HCEC 1CT (cell line): ENCODE measurements at regions not wholly inside any gene's neighbourhood (a gene's known extent, or its start where the extent isn't known, plus 50 kb on each side); places are given as distances from the start of the nearest gene placed in this dataset.

Source experiments
- DNase-seq: peaks from one replicate; pipeline ENCODE4 v3.0.0-alpha.2; 2017

DNA sequence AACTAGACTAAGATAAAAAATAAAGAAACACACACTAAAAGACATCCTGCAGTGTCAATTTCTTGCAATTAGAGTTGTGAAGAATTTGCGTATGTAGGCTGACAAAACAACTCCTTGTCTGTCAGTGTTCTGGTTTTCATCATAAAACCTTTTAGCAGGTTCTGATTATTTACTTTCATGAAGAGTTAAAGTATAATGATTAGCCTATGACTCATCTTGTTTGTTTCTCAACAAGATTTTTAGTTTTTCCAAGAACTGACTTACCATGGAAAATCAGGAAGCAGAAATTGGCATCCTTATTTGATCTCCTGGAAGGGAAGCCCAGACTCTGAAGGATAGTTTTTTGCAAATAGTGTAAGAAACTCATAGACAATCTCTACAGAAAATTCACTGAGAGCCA lies 848.7 kb upstream of the PCDH9 start:
- peak; percentile 7 for DNase-seq

DNA sequence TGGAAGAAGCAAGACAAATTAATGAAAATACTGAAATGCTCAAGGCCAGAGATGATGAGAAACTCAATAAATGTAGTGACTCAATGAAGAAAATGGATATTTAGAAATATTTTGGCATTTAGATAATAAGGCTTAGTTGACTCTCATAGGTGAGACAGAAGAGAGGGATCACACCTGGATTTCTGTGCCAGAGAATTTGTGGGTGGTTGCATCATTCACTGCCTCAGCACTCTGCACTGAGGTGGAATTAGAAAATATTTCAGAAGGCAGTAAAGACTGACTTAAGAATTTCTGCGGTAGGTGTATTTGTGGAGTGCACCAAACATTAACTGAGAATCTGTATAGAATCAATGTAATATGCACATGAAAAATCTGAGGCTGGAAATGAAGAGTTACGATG lies 848.3 kb upstream of the PCDH9 start:
- no peak for DNase-seq

GRCh38 chr13:68076046-68076445 lies 845.9 kb upstream of the PCDH9 start:
- no peak for DNase-seq

DNA sequence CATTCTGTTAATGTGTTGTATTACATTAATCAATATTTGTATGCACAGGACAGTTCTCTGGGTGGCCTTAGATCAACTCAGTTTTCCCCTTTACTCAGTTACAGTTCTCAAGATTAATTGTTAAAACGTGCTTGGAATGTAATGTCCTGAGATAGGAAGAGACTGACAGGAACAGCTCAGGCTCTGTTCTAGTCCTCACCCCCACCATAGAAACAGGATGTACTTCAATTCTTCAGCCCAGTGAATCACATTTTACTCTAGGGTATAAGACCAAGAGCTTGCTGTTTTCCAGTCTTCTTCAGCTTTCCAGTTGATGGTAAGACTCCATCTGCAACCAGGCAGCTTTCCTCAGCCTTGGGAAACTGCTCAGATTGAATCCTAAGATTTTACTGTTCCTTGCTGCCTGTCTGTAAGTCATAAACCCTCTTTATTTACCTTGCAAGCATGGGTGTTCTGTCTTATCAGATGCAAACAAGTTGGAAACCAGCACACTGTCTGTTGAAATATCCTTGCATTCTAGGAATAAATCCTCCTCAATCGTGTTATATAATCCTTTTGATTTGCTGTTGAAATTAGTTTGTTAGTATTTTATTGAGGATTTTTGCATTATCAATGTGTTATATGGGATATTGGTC lies 836.9 kb upstream of the PCDH9 start:
- no peak for DNase-seq

DNA sequence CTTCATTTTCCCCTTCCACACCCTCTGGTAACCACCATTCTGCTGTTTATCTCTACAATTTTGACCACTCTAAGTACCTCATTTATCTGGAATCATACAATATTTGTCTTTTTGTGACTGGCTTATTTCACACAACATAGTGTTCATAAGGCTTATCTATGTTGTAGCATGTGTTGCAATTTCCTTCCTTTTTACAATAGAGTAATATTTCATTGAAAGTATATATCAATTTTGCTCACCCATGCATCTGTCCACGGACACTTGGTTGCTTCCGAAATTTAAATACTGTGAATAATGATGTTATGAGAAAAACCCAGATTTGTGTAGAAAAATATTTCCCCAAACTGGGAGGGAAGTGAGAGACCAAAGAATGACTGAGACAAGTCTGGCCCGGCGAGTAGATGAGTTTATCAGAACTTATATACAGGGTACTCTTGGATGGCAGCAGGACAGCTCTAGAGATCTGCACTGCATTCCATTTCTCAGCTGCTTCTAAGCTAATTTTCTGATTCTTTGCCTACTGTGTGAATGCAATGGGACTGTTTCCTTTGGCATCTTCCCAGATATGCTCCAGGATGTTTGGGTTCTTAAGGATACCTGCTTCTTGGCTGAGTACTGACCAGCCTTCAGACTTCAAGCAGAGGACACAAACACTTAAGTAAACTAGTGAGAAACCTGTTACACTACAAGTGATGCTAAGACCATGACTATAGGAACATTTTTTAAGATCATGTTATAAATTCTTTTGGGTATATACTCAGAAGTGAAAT lies 834.0 kb upstream of the PCDH9 start:
- DNase-seq: no peak

- no peak for DNase-seq
Observed at GRCh38 chr13:68063181-68063580, 833.0 kb upstream of the PCDH9 start.

- DNase-seq: no peak
Observed at GRCh38 chr13:68057836-68058235, 827.7 kb upstream of the PCDH9 start.

GRCh38 chr13:68056816-68057710 lies 826.9 kb upstream of the PCDH9 start:
- DNase-seq: peak; percentile 23

- DNase-seq: no peak
Observed at GRCh38 chr13:68051910-68052309, 821.8 kb upstream of the PCDH9 start.

DNA sequence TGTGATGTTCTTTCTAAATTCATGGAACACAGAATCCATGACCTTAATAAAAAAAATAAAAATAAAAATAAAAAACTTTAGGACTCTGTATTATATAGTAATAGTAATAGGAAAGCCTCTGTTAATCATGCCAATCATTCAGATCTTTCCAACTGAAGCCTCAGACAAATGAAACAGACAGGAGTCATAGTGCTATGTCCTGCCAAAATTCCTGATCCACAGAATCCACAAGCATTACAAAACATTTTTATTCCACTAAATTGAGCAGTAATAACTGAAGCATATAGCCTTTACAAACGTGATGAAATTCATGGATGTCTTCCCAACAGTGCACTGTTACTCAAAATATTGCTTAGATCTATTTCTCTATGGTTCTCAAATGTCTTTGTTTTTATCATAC lies 820.6 kb upstream of the PCDH9 start:
- no peak for DNase-seq

GRCh38 chr13:68048802-68049359 lies 818.7 kb upstream of the PCDH9 start:
- no peak for DNase-seq

DNA sequence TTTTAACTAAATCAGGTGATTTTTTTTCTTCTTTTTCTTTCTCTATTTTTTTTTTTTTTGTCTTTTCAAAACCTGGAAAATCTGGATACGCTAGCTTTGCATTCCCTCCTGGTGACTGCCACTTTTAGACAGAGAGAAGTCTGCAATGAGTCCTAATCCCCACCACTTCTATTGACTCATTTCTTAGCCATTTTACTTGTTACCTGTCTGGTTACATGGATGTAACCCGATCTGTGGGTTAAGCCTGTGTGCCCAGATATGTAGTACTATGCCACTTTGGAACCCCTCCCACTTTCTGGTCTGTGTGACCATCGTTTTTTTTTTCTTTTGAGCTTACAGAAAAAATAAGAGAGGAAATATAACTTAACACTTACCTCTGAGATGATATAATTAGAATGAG lies 817.8 kb upstream of the PCDH9 start:
- no peak for DNase-seq

DNA sequence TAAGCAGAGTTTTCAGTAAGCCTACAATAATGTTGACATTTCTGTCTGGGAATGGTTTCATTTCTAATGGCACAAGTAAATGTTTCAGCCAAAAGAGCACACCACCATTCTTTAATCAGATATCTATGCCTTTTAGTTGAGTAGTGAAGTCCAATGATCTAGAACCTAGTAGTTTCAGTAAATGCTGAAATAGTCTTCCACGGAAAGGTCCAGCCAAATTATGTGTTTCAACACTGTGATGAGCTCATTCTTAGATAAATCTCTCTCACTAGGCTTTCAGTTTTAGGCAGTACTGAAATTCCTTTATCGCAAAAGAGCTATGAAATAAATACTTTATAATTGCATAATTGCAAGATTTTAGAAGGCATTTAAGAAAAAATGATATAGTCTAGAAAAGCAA lies 816.8 kb upstream of the PCDH9 start:
- no peak for DNase-seq

GRCh38 chr13:68030152-68030809 lies 800.1 kb upstream of the PCDH9 start:
- no peak for DNase-seq

DNA sequence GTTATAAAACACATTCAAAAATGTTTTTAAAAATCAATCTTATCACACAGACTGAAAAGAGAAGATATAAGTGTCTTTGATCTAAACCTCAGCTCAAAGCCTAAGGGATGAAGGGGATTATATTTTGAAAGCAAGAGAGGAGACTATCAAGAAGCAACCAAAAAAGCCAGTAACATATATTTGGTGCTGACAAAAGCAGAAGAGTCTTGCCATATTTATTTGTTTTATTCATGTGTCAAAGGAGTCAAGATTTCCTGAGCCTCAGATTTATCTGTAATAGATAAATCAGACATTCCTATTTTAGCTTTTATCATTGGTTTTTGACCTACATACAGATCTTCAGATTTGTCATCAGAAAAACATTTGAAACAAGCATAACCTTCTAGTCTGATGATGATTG lies 798.6 kb upstream of the PCDH9 start:
- DNase-seq: no peak

- no peak for DNase-seq
Observed at GRCh38 chr13:68027306-68027705, 797.2 kb upstream of the PCDH9 start.

DNA sequence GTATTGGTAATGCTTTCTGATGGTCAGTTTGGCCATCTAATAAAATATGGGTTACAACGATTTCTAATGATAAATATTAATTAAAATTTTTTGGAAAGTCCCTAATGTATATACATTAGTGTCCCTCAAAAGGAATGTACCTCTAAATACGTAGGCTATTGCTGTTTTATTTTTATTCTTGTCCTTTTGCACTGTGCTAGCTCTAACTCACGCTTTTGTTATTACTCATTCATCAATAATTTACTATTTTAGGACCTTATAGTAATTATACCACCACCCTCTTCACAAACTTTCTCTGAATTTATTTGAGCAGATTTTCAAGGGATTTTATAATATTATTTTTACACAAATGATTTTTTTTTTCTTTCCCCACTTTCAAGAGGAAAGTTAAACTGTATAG lies 795.9 kb upstream of the PCDH9 start:
- DNase-seq: no peak

DNA sequence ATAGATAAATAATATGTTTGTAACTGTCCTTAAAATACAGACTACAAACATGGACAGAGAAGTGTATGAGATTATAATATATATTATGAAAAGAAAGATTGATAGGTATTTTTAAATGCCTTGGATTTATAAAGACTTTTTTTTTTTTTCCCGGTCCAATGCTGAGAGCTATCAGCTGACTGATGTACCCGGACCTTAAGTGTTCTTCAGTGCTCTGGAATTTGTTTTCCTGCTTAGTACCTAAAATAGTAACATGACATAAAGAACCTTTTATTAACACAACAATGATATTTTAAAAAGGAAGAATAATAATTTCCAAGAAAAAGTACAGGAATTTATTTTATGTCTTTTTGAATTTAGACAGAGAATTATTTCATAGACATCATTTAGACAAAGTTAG lies 795.5 kb upstream of the PCDH9 start:
- no peak for DNase-seq

DNA sequence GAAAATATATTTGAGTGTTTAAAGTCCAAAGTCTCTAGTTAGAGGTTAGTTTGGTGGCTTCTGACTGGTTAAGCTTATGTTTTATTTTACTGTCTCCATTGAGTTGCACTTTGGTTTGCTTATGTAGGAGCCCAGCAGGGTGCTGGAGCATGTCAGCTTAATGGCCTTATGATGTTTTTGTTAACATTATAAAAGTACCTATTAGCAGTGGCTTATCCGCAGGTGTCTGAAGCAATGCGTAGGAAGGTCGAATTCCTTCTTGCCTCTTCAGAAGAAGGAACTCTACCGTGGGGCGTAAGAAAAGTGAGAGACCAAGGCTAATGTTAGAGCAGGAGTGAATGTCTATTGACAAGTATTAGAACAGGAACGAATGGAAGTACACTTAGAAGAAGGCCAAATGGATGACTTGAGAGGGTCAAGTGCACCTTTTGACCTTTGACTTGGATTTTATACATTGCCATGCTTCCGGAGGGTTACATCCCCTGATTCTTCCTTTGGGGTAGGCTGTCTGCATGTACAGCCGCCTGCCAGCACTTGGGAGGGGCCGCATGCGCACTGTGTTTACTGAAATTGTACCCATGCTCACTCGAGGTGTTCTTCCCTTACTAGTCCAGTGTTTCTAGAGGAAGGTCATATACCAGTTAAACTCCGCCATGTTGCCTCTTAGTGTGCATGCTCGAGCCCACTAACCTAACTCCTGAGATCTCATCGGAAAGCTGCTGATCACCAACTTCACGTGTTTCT lies 793.9 kb upstream of the PCDH9 start:
- no peak for DNase-seq

DNA sequence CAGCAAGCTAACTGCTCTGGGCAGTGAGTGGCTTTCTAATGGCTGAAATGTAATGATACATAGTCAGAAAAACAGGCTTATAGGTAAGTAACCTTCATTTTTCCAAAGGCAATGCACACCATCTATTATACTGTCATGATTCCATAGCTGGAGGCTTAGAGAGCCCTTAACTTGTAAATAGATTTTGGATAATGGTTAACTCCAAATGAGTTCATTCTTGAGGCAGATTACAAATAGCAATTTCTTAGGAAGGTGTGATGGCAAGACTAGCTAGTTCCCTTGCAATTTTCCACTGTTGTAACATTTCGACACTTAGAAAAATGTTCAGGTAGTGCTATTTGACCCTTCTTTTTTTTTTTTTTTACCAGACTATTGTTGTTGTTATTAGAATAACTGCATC lies 789.8 kb upstream of the PCDH9 start:
- DNase-seq: no peak

DNA sequence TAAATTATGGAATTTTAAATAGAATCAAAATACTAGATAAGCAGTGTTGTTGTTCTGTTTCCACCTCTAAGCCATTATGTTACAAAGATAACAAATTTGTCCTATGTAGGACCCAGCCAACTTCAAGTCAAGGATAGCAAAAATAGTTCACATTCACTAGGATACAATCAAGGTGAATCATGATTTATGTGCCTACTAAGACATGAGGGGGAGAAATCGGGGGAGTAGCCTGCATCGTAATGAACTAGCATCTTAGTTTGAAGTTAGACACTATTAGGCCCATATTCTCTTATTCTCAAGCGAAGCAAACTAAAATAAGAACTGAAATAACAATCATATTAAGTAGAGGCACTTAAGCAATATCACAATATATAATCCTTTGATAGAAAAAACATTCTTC lies 779.4 kb upstream of the PCDH9 start:
- no peak for DNase-seq

GRCh38 chr13:68007576-68007975 lies 777.4 kb upstream of the PCDH9 start:
- no peak for DNase-seq
